Effector memory CD4-positive, alpha-beta T cell (primary cell): ENCODE measurements at regions not wholly inside any gene's neighbourhood (a gene's known extent, or its start where the extent isn't known, plus 50 kb on each side); places are given as distances from the start of the nearest gene placed in this dataset.

Experiments
- DNase-seq, 3 donors: peaks; one replicate each; pipeline ENCODE4 v3.0.0-alpha.2; 2020
- H3K27ac ChIP-seq: 2 replicates; pipeline ENCODE4 v1.7.0; 2013; ENCODE audit warnings: mild to moderate bottlenecking, low read length, moderate library complexity; ENCODE audit not compliant: insufficient read depth, poor library complexity, severe bottlenecking
- H3K27me3 ChIP-seq: replicated peaks from 2 replicates; pipeline ENCODE4 v1.7.0; 2013; ENCODE audit warnings: mild to moderate bottlenecking, low read length; ENCODE audit not compliant: insufficient read depth, control insufficient read depth, poor library complexity, severe bottlenecking
- H3K36me3 ChIP-seq: 2 replicates; pipeline ENCODE4 v1.7.0; 2013; ENCODE audit warnings: mild to moderate bottlenecking, low read length, moderate library complexity; ENCODE audit not compliant: control insufficient read depth, insufficient read depth
- H3K4me1 ChIP-seq: 2 replicates; pipeline ENCODE4 v1.7.0; 2013; ENCODE audit warnings: low read length, mild to moderate bottlenecking; ENCODE audit not compliant: control insufficient read depth, insufficient read depth, poor library complexity, severe bottlenecking
- H3K4me3 ChIP-seq: 2 replicates; pipeline ENCODE4 v1.7.0; 2013; ENCODE audit warnings: low read length, low read depth, mild to moderate bottlenecking; ENCODE audit not compliant: insufficient read depth, poor library complexity, severe bottlenecking
- H3K9me3 ChIP-seq: 2 replicates; pipeline ENCODE4 v1.7.0; 2013; ENCODE audit warnings: mild to moderate bottlenecking, low read length, moderate library complexity; ENCODE audit not compliant: control insufficient read depth

DNA sequence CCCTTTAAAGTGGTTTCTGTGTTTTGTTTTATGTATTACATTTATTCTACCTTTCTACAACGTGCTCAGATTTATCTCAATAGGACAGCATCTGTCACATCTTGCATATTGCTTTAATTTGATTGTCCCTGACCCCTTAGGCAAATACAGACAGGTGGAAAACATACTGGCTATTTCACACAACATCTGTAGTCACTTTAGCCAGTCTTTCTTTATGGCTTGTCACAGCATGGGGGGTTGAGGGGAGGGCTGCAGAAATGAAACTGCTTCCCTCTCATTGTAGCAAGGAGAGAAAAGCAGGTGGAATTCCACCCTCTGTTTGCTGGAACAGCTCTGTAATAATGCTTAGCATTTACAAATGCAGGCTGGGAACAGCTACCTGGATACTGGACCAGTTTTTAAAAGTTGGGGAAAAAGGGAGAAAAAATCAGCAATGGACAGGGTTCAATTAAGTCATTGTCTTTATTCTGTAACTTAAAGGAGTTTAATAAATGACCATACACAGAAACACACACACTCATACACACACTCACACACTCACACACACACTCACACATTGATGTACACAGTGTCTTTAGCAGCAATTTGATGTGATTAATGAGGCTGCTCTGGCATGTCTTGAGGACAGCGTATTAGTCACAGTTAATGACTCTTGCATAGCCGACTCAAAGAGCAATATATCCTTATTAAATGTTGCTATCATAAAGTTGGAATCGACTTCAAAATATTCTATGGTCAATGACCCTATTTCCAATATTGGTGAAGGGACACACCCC, 283.7 kb upstream of the GBE1 start:
- Histone ChIP-seq H3K36me3 (no peaks in the 10 kb centered on the region), H3K27ac (no peak overlapping the region), H3K4me3 (no peak overlapping the region), H3K9me3 (no peaks in the 10 kb centered on the region), H3K27me3 (no peaks in the 10 kb centered on the region), H3K4me1 (no peaks in the 10 kb centered on the region)
- no peak for DNase-seq

DNA sequence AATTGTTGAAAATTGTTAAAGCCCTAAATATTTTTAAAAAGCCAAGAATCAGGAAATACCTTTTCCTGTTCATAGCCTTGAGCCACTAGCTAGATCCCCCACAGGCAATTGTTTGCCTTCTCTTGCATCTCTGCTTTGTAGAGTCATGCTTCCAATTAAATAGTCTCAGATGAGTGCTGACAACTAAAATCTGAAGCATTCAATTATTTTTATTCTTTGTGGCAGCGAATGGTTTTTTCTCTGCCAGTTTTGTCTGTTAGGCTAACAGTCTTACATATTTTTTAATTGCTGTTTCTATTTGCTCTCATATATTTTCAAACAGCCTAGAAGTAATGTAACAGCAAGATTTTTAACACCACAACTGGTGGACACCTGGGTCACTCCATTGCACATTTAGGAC, 277.1 kb upstream of the GBE1 start:
- H3K4me3 ChIP-seq, result no peak overlapping the region
- no peak for DNase-seq
- no peaks in the 10 kb centered on the region for H3K4me1 ChIP-seq
- no peak overlapping the region for H3K27ac ChIP-seq
- H3K27me3 ChIP-seq, result no peaks in the 10 kb centered on the region
- no peaks in the 10 kb centered on the region for H3K36me3 ChIP-seq
- H3K9me3 ChIP-seq, result no peaks in the 10 kb centered on the region

DNA sequence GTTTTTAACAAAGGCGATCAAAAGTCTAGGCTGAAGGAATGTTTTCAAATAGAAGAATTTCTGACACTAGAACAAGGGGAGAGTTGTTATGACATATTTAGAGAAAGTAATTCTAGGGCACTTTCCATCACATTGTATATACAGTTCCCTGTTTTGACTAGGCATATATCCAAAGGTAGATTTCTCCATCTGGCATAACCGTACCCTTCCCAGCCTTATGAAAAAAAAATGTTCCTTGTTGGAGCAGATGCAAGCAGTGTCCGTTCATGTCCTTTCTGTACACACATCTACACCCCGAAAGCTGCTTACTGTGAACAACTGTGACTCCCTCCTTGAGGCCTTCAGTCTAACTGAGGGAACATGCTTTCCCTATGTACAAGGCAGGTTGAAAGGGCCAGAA, 271.7 kb upstream of the GBE1 start:
- DNase-seq, result no peak
- Histone ChIP-seq H3K4me3 (no peak overlapping the region), H3K27ac (no peak overlapping the region), H3K36me3 (no peaks in the 10 kb centered on the region), H3K4me1 (no peaks in the 10 kb centered on the region), H3K9me3 (no peaks in the 10 kb centered on the region), H3K27me3 (no peaks in the 10 kb centered on the region)

DNA sequence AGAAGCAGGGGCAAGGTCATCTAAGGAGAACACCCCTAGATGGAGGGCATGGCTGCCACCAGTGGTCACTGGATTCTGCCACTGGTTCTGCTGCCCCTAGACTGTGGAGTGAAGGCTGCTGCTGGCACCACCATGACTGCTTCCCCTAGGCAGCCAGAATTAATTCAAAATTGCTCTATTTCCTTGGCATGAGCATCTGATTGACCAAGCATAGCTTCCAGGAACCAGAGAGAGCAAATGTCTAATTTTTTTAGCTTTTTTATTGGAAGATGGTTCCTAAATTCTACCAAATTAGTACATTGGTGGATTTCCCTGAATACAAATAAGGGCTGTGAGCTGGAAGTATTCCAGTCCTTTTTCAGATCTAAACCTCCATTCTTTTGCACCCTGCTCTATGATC, 270.2 kb upstream of the GBE1 start:
- Histone ChIP-seq H3K4me1 (no peaks in the 10 kb centered on the region), H3K27ac (no peak overlapping the region), H3K27me3 (no peaks in the 10 kb centered on the region), H3K9me3 (no peaks in the 10 kb centered on the region), H3K4me3 (no peak overlapping the region), H3K36me3 (no peaks in the 10 kb centered on the region)
- no peak for DNase-seq

DNA sequence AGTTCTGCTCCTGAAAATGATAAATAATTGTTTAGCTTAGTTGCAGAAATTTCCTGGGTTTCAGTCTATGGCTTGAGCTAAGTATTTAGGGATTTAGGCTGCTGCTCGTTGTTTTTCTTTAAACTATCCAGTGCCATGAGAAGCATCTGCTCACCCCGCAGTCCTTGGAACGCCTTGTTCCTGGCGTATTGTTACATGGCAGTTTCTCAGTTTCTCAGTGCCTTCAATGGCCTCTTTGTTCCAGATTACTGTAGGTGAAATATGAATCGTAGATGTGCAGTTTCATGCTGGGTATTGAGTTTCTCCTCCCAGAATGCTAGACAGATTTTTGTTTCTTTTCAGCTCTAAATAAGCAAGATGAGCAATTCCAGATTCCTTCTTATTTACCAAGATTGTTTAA, 269.5 kb upstream of the GBE1 start:
- no peaks in the 10 kb centered on the region for H3K27me3 ChIP-seq
- H3K4me1 ChIP-seq, result no peaks in the 10 kb centered on the region
- no peak for DNase-seq
- H3K36me3 ChIP-seq, result no peaks in the 10 kb centered on the region
- H3K4me3 ChIP-seq, result no peak overlapping the region
- no peak overlapping the region for H3K27ac ChIP-seq
- no peaks in the 10 kb centered on the region for H3K9me3 ChIP-seq

DNA sequence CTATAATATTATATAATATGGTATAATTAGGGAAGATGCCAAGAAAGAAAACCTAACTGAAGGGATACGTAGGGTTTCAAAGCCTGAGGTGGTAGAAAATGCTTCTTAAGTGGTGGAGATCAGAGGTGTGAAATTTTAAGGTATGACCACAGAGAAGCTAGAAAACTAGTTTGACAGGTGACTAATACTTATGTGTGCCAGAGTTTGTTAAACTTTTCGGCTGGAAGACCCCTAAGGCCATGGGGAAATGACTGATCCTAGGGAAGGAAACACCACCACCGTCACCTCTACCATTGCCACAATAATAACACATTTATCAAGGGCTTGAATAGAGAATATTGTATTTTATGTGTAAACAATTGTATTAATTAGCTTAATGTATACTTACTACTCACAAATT, 261.4 kb upstream of the GBE1 start:
- H3K4me3 ChIP-seq, result no peak overlapping the region
- no peaks in the 10 kb centered on the region for H3K9me3 ChIP-seq
- H3K27ac ChIP-seq, result no peak overlapping the region

DNA sequence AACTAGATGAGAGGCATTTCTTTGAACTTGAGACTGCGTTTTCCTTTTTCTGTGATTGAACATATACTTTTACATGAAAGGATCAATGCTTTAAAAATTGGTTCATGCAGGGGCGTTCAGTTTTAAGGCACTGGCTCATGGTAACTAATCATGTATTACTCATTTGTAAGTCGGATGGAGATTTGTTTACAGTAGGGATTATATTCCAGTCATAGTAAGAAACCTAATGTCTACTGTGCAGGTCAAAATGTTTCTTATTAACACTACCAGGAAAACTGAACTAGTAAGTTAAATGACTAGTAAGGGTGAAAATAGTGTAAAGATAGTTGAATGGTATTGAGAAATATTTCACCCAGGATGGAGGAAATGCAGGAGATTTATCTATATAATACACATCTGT, 258.8 kb upstream of the GBE1 start:
- H3K27me3 ChIP-seq, result no peaks in the 10 kb centered on the region
- H3K27ac ChIP-seq, result no peak overlapping the region
- no peak for DNase-seq
- no peak overlapping the region for H3K4me3 ChIP-seq
- H3K4me1 ChIP-seq, result no peaks in the 10 kb centered on the region
- no peaks in the 10 kb centered on the region for H3K36me3 ChIP-seq
- H3K9me3 ChIP-seq, result no peaks in the 10 kb centered on the region

More for the DNA sequence above, 261.4 kb upstream of the GBE1 start:
- Histone ChIP-seq H3K36me3 (no peaks in the 10 kb centered on the region), H3K4me1 (no peaks in the 10 kb centered on the region), H3K27me3 (no peaks in the 10 kb centered on the region)
- DNase-seq, result no peak

DNA sequence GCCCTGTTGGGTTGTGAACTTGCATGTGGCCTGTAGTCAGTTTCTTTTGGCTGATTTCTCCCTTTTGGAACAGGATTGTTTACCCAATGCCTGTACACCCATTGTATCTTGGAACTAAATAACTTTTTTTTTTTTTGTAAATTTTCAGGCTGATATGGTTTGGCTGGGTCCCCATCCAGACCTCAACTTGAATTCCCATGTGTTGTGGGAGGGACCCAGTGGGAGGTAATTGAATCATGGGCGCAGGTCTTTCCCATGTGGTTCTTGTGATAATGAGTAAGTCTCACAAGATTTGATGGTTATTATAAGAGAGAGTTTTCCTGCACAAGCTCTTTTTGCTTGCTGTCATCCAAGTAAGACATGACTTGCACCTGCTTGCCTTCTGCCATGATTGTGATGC, 253.8 kb upstream of the GBE1 start:
- no peaks in the 10 kb centered on the region for H3K27me3 ChIP-seq
- no peak overlapping the region for H3K27ac ChIP-seq
- H3K4me1 ChIP-seq, result no peaks in the 10 kb centered on the region
- no peak for DNase-seq
- no peaks in the 10 kb centered on the region for H3K9me3 ChIP-seq
- H3K4me3 ChIP-seq, result no peak overlapping the region
- no peaks in the 10 kb centered on the region for H3K36me3 ChIP-seq

DNA sequence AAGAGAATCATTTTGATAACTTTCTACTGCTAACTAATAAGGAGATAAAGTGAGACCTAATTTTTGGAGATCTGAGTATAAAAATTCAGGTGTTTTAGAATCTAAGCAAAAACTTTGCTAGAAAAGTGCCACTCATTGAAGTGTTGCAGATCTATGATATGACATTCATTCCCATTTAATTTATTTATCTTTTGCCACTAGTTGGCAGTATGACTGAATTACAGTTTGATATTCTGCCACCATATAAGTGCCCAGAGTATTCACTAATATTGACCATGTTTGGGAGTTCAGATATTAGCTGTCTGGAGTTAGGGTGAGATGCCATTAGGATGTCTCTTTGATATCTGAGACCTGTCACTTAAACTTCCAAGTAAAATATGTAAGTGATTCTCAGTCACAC, 251.3 kb upstream of the GBE1 start:
- DNase-seq, result no peak
- Histone ChIP-seq H3K36me3 (no peaks in the 10 kb centered on the region), H3K27me3 (no peaks in the 10 kb centered on the region), H3K27ac (no peak overlapping the region), H3K4me3 (no peak overlapping the region), H3K9me3 (no peaks in the 10 kb centered on the region), H3K4me1 (no peaks in the 10 kb centered on the region)

DNA sequence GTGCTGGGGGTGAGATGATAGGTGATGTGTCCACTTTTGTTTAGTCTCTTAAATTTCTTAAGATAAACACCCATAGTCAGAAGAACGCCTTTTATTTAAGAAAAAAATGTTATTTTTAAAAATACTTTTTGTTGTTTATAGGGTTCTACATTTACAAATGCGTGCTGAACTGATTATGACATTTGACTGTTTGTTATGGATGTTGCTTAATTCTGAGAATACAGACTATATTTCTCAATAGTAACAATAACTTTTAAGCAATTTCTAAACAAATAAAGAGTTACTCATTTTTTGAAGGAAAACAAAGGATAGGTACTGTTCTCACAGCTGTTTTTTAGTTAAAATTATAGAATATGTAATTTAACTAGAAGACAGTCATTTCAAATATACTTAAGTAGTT, 249.9 kb upstream of the GBE1 start:
- Histone ChIP-seq H3K27me3 (no peaks in the 10 kb centered on the region), H3K9me3 (no peaks in the 10 kb centered on the region), H3K36me3 (no peaks in the 10 kb centered on the region), H3K27ac (no peak overlapping the region), H3K4me1 (no peaks in the 10 kb centered on the region), H3K4me3 (no peak overlapping the region)
- DNase-seq, result no peak
